Endothelial cell of umbilical vein (primary cell): ENCODE measurements at regions not wholly inside any gene's neighbourhood (a gene's known extent, or its start where the extent isn't known, plus 50 kb on each side); places are given as distances from the start of the nearest gene placed in this dataset.

Experiments
- BruUV-seq: library from RNA; stranded (reverse); fragments of 400-500 nt; replicated peaks from 2 replicates; lab custom pipeline; 2021; lab: Mats Ljungman, UMichigan
- CTCF ChIA-PET: fragments of 300-600, 350-600 bp; sonication (Branson Sonifier 250); formaldehyde crosslinking; loops from one replicate; lab custom pipeline; 2021; ENCODE audit warnings: antibody characterized with exemption, inconsistent platforms; lab: Charles Lee
- POLR2A ChIA-PET: fragments of 300-600, 350-600 bp; sonication (Branson Sonifier 250); formaldehyde crosslinking; loops from one replicate; lab custom pipeline; 2021; ENCODE audit warnings: antibody characterized with exemption, inconsistent platforms; lab: Charles Lee
- DNase-seq: peaks from one replicate; pipeline ENCODE4 v3.0.0-alpha.2; 2011; ENCODE audit warnings: low read depth, low spot score
- FAIRE-seq: peaks from 2 replicates; lab custom pipeline; 2011; peaks lifted over from hg19 to GRCh38; lab: Jason Lieb, UNC
- H2AFZ ChIP-seq: 2 replicates; pipeline ENCODE4 v1.6.0; 2012; ENCODE audit warnings: low read depth, low read length, control low read depth, inconsistent platforms
- H3K27ac ChIP-seq: 2 replicates; pipeline ENCODE4 v1.5.1; 2011; ENCODE audit warnings: low read depth, mild to moderate bottlenecking, control low read depth, low read length, moderate library complexity; ENCODE audit not compliant: insufficient read depth
- H3K27me3 ChIP-seq, 2 experiments: 2 replicates each; pipeline versions ENCODE4 v1.6.0 to v1.6.1; 2011; ENCODE audit warnings: low read length in 2 of 2, mixed read lengths in 1 of 2; ENCODE audit not compliant: control insufficient read depth in 2 of 2, insufficient read depth in 2 of 2
- H3K36me3 ChIP-seq, 2 experiments: 2 replicates in 1 of 2; 3 replicates in 1 of 2; pipeline ENCODE4 v1.5.1; 2011; ENCODE audit warnings: low read length in 2 of 2, mild to moderate bottlenecking in 1 of 2, moderate library complexity in 1 of 2; ENCODE audit not compliant: control insufficient read depth in 2 of 2, insufficient read depth in 2 of 2; ENCODE audit errors: extremely low read depth in 1 of 2
- H3K4me1 ChIP-seq: 3 replicates; pipeline ENCODE4 v1.5.1; 2011; ENCODE audit warnings: mild to moderate bottlenecking, low read length; ENCODE audit not compliant: control insufficient read depth, insufficient read depth; ENCODE audit errors: extremely low read depth
- H3K4me2 ChIP-seq: 2 replicates; pipeline ENCODE4 v1.6.1; 2011; ENCODE audit warnings: low read length, control low read depth, mixed read lengths; ENCODE audit not compliant: insufficient read depth
- H3K4me3 ChIP-seq, 3 experiments: fragments of 200-600 bp in 1 of 3; sonication (generic), shearing (Covaris generic) in 1 of 3; replicated peaks in 1 of 3; 2 replicates each; pipeline ENCODE4 v1.5.1; 2011 to 2016; ENCODE audit warnings: control low read depth in 3 of 3, low read length in 3 of 3, mild to moderate bottlenecking in 2 of 3, inconsistent platforms in 1 of 3, low read depth in 1 of 3, moderate library complexity in 1 of 3; ENCODE audit not compliant: insufficient read depth in 1 of 3
- H3K79me2 ChIP-seq: 2 replicates; pipeline ENCODE4 v1.6.0; 2012; ENCODE audit warnings: low read length, inconsistent platforms; ENCODE audit not compliant: control insufficient read depth, insufficient read depth
- H3K9ac ChIP-seq: replicated peaks from 2 replicates; pipeline ENCODE3; 2011; ENCODE audit warnings: low read length, control low read depth; ENCODE audit not compliant: insufficient read depth; ENCODE audit errors: extremely low read depth
- H3K9me1 ChIP-seq: replicated peaks from 3 replicates; pipeline ENCODE4 v1.6.0; 2011; ENCODE audit warnings: mild to moderate bottlenecking, low read length; ENCODE audit not compliant: control insufficient read depth, insufficient read depth; ENCODE audit errors: extremely low read depth
- H3K9me3 ChIP-seq: replicated peaks from 2 replicates; pipeline ENCODE4 v1.5.1; 2012; ENCODE audit warnings: low read length, inconsistent platforms; ENCODE audit not compliant: control insufficient read depth, insufficient read depth
- H4K20me1 ChIP-seq: replicated peaks from 2 replicates; pipeline ENCODE3; 2011; ENCODE audit warnings: mild to moderate bottlenecking, low read length; ENCODE audit not compliant: control insufficient read depth, insufficient read depth; ENCODE audit errors: extremely low read depth
- CTCF ChIP-seq, 2 donors: IDR thresholded peaks; 1 replicate in 1 of 2; 2 replicates in 1 of 2; pipeline ENCODE4 v1.5.1; 2011; ENCODE audit warnings: low read length in 2 of 2, mild to moderate bottlenecking in 2 of 2, moderate library complexity in 2 of 2, control low read depth in 1 of 2, inconsistent platforms in 1 of 2, low read depth in 1 of 2; ENCODE audit not compliant: insufficient read depth in 1 of 2; ENCODE audit errors: extremely low read depth in 1 of 2
- EZH2 ChIP-seq: IDR thresholded peaks from 2 replicates; pipeline ENCODE4 v1.6.1; 2012; ENCODE audit warnings: borderline replicate concordance, low read depth, mild to moderate bottlenecking, moderate library complexity, low read length, inconsistent platforms; ENCODE audit not compliant: severe bottlenecking
- FOS ChIP-seq: IDR thresholded peaks from 2 replicates; pipeline ENCODE4 v1.6.1; 2011; ENCODE audit warnings: mild to moderate bottlenecking, low read length, moderate library complexity, borderline replicate concordance; ENCODE audit not compliant: insufficient read depth
- GATA2 ChIP-seq: IDR thresholded peaks from 2 replicates; pipeline ENCODE4 v1.7.0; 2011; ENCODE audit warnings: low read depth, mild to moderate bottlenecking, moderate library complexity, mixed read lengths, low read length; ENCODE audit not compliant: insufficient read length, insufficient read depth
- JUN ChIP-seq: IDR thresholded peaks from 2 replicates; pipeline ENCODE4 v1.6.1; 2011; ENCODE audit warnings: borderline replicate concordance, low read depth; ENCODE audit not compliant: insufficient read length, insufficient read depth
- MAX ChIP-seq: IDR thresholded peaks from 2 replicates; pipeline ENCODE4 v1.6.1; 2011; ENCODE audit not compliant: insufficient read depth, insufficient read length
- MYC ChIP-seq: IDR thresholded peaks from one replicate; pipeline ENCODE4 v1.6.1; 2011; ENCODE audit warnings: mild to moderate bottlenecking, low read depth, low read length
- POLR2A ChIP-seq: IDR thresholded peaks from 2 replicates; pipeline ENCODE4 v1.6.1; 2012; ENCODE audit warnings: low read depth, mild to moderate bottlenecking, control low read depth, low read length
- POLR2AphosphoS5 ChIP-seq: IDR thresholded peaks from 2 replicates; pipeline ENCODE4 v1.6.1; 2012; ENCODE audit warnings: low read depth, mild to moderate bottlenecking, control low read depth, low read length, moderate library complexity; ENCODE audit not compliant: insufficient read depth
- dilution Hi-C: fragments of 300-500 bp; cut with MboI; formaldehyde crosslinking; loops from one replicate; pipeline ENCODE4 v1.15.0; 2019; ENCODE audit warnings: low sequenced_read_pairs; ENCODE audit not compliant: extremely low pct_ligation_motif_present
- intact Hi-C: fragments of 100-400 bp; cut with micrococcal nuclease; formaldehyde crosslinking; loops from one replicate; pipeline ENCODE4 v1.10.0; 2022

- Histone ChIP-seq H3K27me3 (no peaks in the 10 kb centered on the region), H3K9me1 (no peaks in the 10 kb centered on the region), H3K36me3 (no peaks in the 10 kb centered on the region), H4K20me1 (no peaks in the 10 kb centered on the region), H3K4me3 (no peak overlapping the region), H3K4me2 (no peak overlapping the region), H2AFZ (no peak overlapping the region), H3K4me1 (no peaks in the 10 kb centered on the region), H3K79me2 (no peaks in the 10 kb centered on the region), H3K9me3 (no peaks in the 10 kb centered on the region), H3K9ac (no peak overlapping the region), H3K27ac (no peak overlapping the region)
- no peak for TF ChIP-seq CTCF (IDR thresholded peaks at IDR 0.05; ENCODE audit: extremely low read depth in 1 of 2, insufficient read depth in 1 of 2, low read depth in 1 of 2, low read length in 2 of 2)
- no peak for TF ChIP-seq JUN
- no peak for TF ChIP-seq MYC
- no peak for TF ChIP-seq MAX
- TF ChIP-seq GATA2: no peak
- TF ChIP-seq EZH2: no peak
- TF ChIP-seq FOS: no peak
- no peak for TF ChIP-seq POLR2A
- TF ChIP-seq POLR2AphosphoS5: no peak
- FAIRE-seq: no peak
- DNase-seq: no peak
- BruUV-seq: no TSS peak
- CTCF ChIA-PET: no interaction called here
- dilution Hi-C loops (loop anchor here (25.0 kb wide), 1 partner anchor 313 kb away; no protein-coding TSS in a partner anchor), intact Hi-C loops (no loop called here)
- POLR2A ChIA-PET: no interaction called here
Observed at GRCh38 chr2:217475791-217476190, 527.0 kb downstream of the TNS1 start.
